ENCODE measurements at regions not wholly inside any gene's neighbourhood (a gene's known extent, or its start where the extent isn't known, plus 50 kb on each side); places are given as distances from the start of the nearest gene placed in this dataset.

DNA sequence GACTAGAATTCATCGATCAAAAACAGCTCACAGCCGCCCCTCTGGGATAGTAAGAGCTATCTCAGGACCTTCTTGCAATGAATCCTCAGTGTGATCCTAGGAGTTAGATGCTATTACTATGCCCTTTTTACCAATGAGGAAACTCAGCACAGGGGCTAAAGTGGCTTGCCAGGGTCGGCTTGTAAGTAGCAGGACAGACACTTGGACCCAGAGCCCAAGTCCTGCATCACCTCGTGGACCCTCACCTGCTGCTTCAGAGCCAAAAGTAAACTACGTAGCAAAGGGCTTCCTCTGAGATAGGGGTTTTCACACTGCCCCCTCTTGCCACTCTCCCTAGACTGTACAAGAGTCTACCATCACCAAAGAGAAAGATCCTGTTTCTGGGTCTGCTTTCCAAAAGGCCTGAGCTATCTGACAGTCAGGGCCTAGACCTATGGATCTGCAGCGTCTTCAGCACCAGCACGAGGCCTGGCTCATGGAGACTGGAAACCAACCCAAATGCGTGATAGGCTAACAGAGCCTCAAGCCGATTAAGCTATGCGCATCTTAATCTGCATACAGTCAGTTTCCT, 172.3 kb downstream of the ANKRD60 start:
- no peak for TF ChIP-seq TAF1 (IDR thresholded peaks at IDR 0.05; ENCODE audit: borderline replicate concordance, insufficient read depth, low read length)
- TF ChIP-seq POLR2AphosphoS5 (IDR thresholded peaks at IDR 0.05; ENCODE audit: low read depth, low read length) = no peak
- TF ChIP-seq, protein P1, sequence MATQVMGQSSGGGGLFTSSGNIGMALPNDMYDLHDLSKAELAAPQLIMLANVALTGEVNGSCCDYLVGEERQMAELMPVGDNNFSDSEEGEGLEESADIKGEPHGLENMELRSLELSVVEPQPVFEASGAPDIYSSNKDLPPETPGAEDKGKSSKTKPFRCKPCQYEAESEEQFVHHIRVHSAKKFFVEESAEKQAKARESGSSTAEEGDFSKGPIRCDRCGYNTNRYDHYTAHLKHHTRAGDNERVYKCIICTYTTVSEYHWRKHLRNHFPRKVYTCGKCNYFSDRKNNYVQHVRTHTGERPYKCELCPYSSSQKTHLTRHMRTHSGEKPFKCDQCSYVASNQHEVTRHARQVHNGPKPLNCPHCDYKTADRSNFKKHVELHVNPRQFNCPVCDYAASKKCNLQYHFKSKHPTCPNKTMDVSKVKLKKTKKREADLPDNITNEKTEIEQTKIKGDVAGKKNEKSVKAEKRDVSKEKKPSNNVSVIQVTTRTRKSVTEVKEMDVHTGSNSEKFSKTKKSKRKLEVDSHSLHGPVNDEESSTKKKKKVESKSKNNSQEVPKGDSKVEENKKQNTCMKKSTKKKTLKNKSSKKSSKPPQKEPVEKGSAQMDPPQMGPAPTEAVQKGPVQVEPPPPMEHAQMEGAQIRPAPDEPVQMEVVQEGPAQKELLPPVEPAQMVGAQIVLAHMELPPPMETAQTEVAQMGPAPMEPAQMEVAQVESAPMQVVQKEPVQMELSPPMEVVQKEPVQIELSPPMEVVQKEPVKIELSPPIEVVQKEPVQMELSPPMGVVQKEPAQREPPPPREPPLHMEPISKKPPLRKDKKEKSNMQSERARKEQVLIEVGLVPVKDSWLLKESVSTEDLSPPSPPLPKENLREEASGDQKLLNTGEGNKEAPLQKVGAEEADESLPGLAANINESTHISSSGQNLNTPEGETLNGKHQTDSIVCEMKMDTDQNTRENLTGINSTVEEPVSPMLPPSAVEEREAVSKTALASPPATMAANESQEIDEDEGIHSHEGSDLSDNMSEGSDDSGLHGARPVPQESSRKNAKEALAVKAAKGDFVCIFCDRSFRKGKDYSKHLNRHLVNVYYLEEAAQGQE (IDR thresholded peaks at IDR 0.05; ENCODE audit: insufficient read depth in 1 of 2, low read depth in 2 of 2, low read length in 2 of 2) = no peak
- TF ChIP-seq SIN3A (IDR thresholded peaks at IDR 0.05; ENCODE audit: borderline replicate concordance, insufficient read depth, low read length) = no peak
- no peak for TF ChIP-seq FOXP2 (optimal IDR thresholded peaks at IDR 0.05; ENCODE audit: borderline replicate concordance, extremely low read depth, extremely low read length, insufficient read depth)
